Peyer's patch (tissue), 4 donors: ENCODE measurements at regions not wholly inside any gene's neighbourhood (a gene's known extent, or its start where the extent isn't known, plus 50 kb on each side); places are given as distances from the start of the nearest gene placed in this dataset.
"Not testable (repeated sequence)": the region's sequence is repeated elsewhere in the genome, so short reads cannot be mapped to it uniquely, and the experiment has no call there.

Experiments
- POLR2A ChIP-seq, 2 donors: fragments of 450-650 bp; IDR thresholded peaks; one replicate each; pipeline ENCODE4 v1.5.1; 2017; ENCODE audit warnings: antibody characterized with exemption in 2 of 2, mild to moderate bottlenecking in 2 of 2, moderate library complexity in 2 of 2
- TF ChIP-seq, protein P1 (sequence below), 6 experiments: fragments of 450-650 bp in 4 of 6; fragments of 200-600 bp in 2 of 6; sonication (generic) in 1 of 6; IDR thresholded peaks; one replicate each; pipeline ENCODE4 v1.5.1; 2017 to 2019; ENCODE audit warnings: antibody characterized with exemption in 6 of 6, mild to moderate bottlenecking in 3 of 6, moderate library complexity in 1 of 6

DNA sequence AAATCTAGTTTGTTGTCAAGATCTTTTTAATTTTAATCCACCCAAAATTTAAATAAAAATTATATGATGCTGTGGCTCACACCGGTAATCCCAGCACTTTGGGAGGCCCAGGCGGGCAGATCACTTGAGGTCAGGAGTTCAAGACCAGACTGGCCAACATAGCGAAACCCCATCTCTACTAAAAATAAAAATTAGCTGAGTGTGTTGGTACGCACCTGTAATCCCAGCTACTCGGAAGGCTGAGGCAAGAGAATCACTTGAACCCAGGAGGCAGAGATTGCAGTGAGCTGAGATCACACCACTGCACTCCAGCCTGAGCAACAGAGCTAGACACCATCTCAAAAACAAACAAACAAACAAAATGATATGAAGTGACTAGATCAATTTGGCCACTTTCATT, 253.0 kb upstream of the MGMT start:
- TF ChIP-seq, protein P1, sequence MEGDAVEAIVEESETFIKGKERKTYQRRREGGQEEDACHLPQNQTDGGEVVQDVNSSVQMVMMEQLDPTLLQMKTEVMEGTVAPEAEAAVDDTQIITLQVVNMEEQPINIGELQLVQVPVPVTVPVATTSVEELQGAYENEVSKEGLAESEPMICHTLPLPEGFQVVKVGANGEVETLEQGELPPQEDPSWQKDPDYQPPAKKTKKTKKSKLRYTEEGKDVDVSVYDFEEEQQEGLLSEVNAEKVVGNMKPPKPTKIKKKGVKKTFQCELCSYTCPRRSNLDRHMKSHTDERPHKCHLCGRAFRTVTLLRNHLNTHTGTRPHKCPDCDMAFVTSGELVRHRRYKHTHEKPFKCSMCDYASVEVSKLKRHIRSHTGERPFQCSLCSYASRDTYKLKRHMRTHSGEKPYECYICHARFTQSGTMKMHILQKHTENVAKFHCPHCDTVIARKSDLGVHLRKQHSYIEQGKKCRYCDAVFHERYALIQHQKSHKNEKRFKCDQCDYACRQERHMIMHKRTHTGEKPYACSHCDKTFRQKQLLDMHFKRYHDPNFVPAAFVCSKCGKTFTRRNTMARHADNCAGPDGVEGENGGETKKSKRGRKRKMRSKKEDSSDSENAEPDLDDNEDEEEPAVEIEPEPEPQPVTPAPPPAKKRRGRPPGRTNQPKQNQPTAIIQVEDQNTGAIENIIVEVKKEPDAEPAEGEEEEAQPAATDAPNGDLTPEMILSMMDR (IDR thresholded peaks at IDR 0.05) = not testable (repeated sequence)
- not testable (repeated sequence) for TF ChIP-seq POLR2A (IDR thresholded peaks at IDR 0.05)
